ENCODE measurements at regions not wholly inside any gene's neighbourhood (a gene's known extent, or its start where the extent isn't known, plus 50 kb on each side); places are given as distances from the start of the nearest gene placed in this dataset.

- DNase-seq = peak; percentile 42
These were observed 101.4 kb upstream of the RTL1 start for GRCh38 chr14:101004954-101005353.

- DNase-seq = peak; percentile 31
These were observed 101.9 kb upstream of the RTL1 start for GRCh38 chr14:101005447-101005846.

GRCh38 chr14:101006008-101006407 is 102.5 kb upstream of the RTL1 start:
- peak; percentile 66 for DNase-seq

- DNase-seq = no peak
These were observed 103.6 kb upstream of the RTL1 start for GRCh38 chr14:101007004-101007614.

GRCh38 chr14:101007765-101008164 is 104.2 kb upstream of the RTL1 start:
- DNase-seq = no peak

GRCh38 chr14:101008196-101008595 is 104.7 kb upstream of the RTL1 start:
- no peak for DNase-seq

- DNase-seq = no peak
These were observed 105.3 kb upstream of the RTL1 start for GRCh38 chr14:101008631-101009336.

GRCh38 chr14:101009531-101009930 is 106.0 kb upstream of the RTL1 start:
- no peak for DNase-seq

- no peak for DNase-seq
These were observed 106.8 kb upstream of the RTL1 start for GRCh38 chr14:101010293-101010692.

- DNase-seq = no peak
These were observed 107.3 kb upstream of the RTL1 start for GRCh38 chr14:101010835-101011234.

GRCh38 chr14:101017209-101017608 is 113.7 kb upstream of the RTL1 start:
- DNase-seq = no peak

GRCh38 chr14:101017806-101018560 is 114.5 kb upstream of the RTL1 start:
- DNase-seq = no peak

GRCh38 chr14:101018561-101019290 is 115.2 kb upstream of the RTL1 start:
- no peak for DNase-seq

GRCh38 chr14:101019541-101019940 is 116.0 kb upstream of the RTL1 start:
- no peak for DNase-seq

- DNase-seq = no peak
These were observed 116.6 kb upstream of the RTL1 start for GRCh38 chr14:101019990-101020710.

GRCh38 chr14:101020834-101021370 is 117.4 kb upstream of the RTL1 start:
- no peak for DNase-seq

- DNase-seq = no peak
These were observed 118.6 kb upstream of the RTL1 start for GRCh38 chr14:101022121-101022520.

GRCh38 chr14:101022916-101023435 is 119.5 kb upstream of the RTL1 start:
- DNase-seq = no peak

- no peak for DNase-seq
These were observed 121.2 kb upstream of the RTL1 start for GRCh38 chr14:101024686-101025085.

GRCh38 chr14:101025131-101025530 is 121.6 kb upstream of the RTL1 start:
- no peak for DNase-seq

GRCh38 chr14:101025696-101026095 is 122.2 kb upstream of the RTL1 start:
- DNase-seq = no peak

GRCh38 chr14:101026341-101026740 is 122.8 kb upstream of the RTL1 start:
- DNase-seq = no peak

Data from hematopoietic multipotent progenitor cell treated with erythropoietin and hydrocortisone succinate and interleukin-3 and kit ligand, for 6 days (in vitro differentiated cells).